H1 (cell line): ENCODE measurements at regions not wholly inside any gene's neighbourhood (a gene's known extent, or its start where the extent isn't known, plus 50 kb on each side); places are given as distances from the start of the nearest gene placed in this dataset.

Experiments
- BRCA1 ChIP-seq: IDR thresholded peaks from 2 replicates; pipeline ENCODE4 v1.6.1; 2012; ENCODE audit warnings: low read depth, low read length, improper control_type of control experiment
- FOSL1 ChIP-seq: IDR thresholded peaks from 2 replicates; pipeline ENCODE4 v1.6.1; 2011; ENCODE audit warnings: mild to moderate bottlenecking, low read depth, low read length, moderate library complexity; ENCODE audit not compliant: insufficient read depth
- GABPA ChIP-seq: IDR thresholded peaks from 2 replicates; pipeline ENCODE4 v1.6.1; 2011; ENCODE audit warnings: mild to moderate bottlenecking, low read length, moderate library complexity, borderline replicate concordance; ENCODE audit not compliant: insufficient read depth
- MAX ChIP-seq: IDR thresholded peaks from 2 replicates; pipeline ENCODE4 v1.6.1; 2012; ENCODE audit warnings: inconsistent platforms
- SP2 ChIP-seq: IDR thresholded peaks from 2 replicates; pipeline ENCODE4 v1.6.1; 2012; ENCODE audit warnings: mild to moderate bottlenecking, low read length, inconsistent platforms
- SUZ12 ChIP-seq: fragments of 200-600 bp; sonication (generic); IDR thresholded peaks from 2 replicates; pipeline ENCODE4 v1.6.1; 2012; ENCODE audit warnings: mild to moderate bottlenecking, inconsistent platforms, low read length, moderate library complexity, mixed read lengths

DNA sequence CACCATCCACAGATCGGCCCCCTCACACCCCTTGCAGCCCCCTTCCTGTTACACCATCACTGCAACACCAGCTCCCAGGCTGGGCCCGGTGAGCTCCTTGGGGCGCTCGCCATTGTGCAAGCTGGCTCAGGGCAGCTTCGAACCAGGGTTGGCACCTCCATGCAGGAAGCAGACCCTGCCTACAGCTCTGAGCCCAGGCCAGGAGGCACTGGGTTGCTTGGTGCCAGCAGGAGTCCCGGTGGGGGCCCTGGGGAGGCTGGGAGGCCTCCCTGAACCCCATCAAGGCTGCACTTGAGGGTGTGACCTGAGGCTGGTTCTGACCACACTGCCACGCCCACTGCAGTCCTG is 417.1 kb downstream of the CTTN start (continued):
- TF ChIP-seq SP2: no peak
- no peak for TF ChIP-seq SUZ12
- TF ChIP-seq FOSL1: no peak
- no peak for TF ChIP-seq GABPA
- TF ChIP-seq BRCA1: no peak
- no peak for TF ChIP-seq MAX
